Mesendoderm (in vitro differentiated cells): ENCODE measurements at regions not wholly inside any gene's neighbourhood (a gene's known extent, or its start where the extent isn't known, plus 50 kb on each side); places are given as distances from the start of the nearest gene placed in this dataset.
"Not testable (repeated sequence)": the region's sequence is repeated elsewhere in the genome, so short reads cannot be mapped to it uniquely, and the experiment has no call there.

Source experiments
- DNase-seq: peaks from one replicate; pipeline ENCODE4 v3.0.0; 2013
- H2AK5ac ChIP-seq: 2 replicates; pipeline ENCODE4 v1.6.1; 2013; ENCODE audit warnings: low read length, inconsistent platforms
- H2BK120ac ChIP-seq: 2 replicates; pipeline ENCODE4 v1.6.1; 2013; ENCODE audit warnings: low read depth, mild to moderate bottlenecking, low read length, moderate library complexity, mixed read lengths
- H2BK15ac ChIP-seq: replicated peaks from 2 replicates; pipeline ENCODE4 v1.6.1; 2013; ENCODE audit warnings: low read depth, mild to moderate bottlenecking, moderate library complexity
- H2BK5ac ChIP-seq: 2 replicates; pipeline ENCODE4 v1.6.1; 2013; ENCODE audit warnings: low read length, inconsistent platforms
- H3K18ac ChIP-seq: 2 replicates; pipeline ENCODE4 v1.6.1; 2013; ENCODE audit warnings: mild to moderate bottlenecking, low read length, mixed read lengths
- H3K23ac ChIP-seq: one replicate; pipeline ENCODE4 v1.6.1; 2013; ENCODE audit warnings: low read length
- H3K27ac ChIP-seq: 2 replicates; pipeline ENCODE4 v1.5.1; 2013; ENCODE audit warnings: low read depth, mild to moderate bottlenecking, inconsistent platforms, low read length, moderate library complexity
- H3K27me3 ChIP-seq: 2 replicates; pipeline ENCODE4 v1.6.1; 2013; ENCODE audit warnings: low read length, control low read depth, mild to moderate bottlenecking, inconsistent platforms; ENCODE audit not compliant: insufficient read depth, poor library complexity
- H3K36me3 ChIP-seq: 2 replicates; pipeline ENCODE4 v1.6.1; 2013; ENCODE audit warnings: low read length, inconsistent platforms; ENCODE audit not compliant: control insufficient read depth, insufficient read depth
- H3K4ac ChIP-seq: one replicate; pipeline ENCODE4 v1.6.1; 2013; ENCODE audit warnings: low read depth, mild to moderate bottlenecking, low read length, moderate library complexity
- H3K4me1 ChIP-seq: 2 replicates; pipeline ENCODE4 v1.6.1; 2013; ENCODE audit warnings: low read depth, low read length, inconsistent platforms; ENCODE audit not compliant: control insufficient read depth
- H3K4me2 ChIP-seq: 2 replicates; pipeline ENCODE4 v1.6.1; 2013; ENCODE audit warnings: low read length
- H3K4me3 ChIP-seq: 2 replicates; pipeline ENCODE4 v1.5.1; 2013; ENCODE audit warnings: mild to moderate bottlenecking, low read length
- H3K56ac ChIP-seq: one replicate; pipeline ENCODE4 v1.6.1; 2013; ENCODE audit warnings: low read length
- H3K79me1 ChIP-seq: 2 replicates; pipeline ENCODE4 v1.6.1; 2013; ENCODE audit warnings: low read length, inconsistent platforms
- H3K79me2 ChIP-seq: 2 replicates; pipeline ENCODE4 v1.6.1; 2013; ENCODE audit warnings: mild to moderate bottlenecking, low read length; ENCODE audit not compliant: control insufficient read depth, insufficient read depth
- H3K9ac ChIP-seq: 2 replicates; pipeline ENCODE4 v1.6.1; 2013; ENCODE audit warnings: low read length, inconsistent platforms
- H4K5ac ChIP-seq: one replicate; pipeline ENCODE4 v1.6.1; 2013; ENCODE audit warnings: low read length
- H4K8ac ChIP-seq: one replicate; pipeline ENCODE4 v1.6.1; 2013; ENCODE audit warnings: low read depth, mild to moderate bottlenecking, control low read depth, low read length, moderate library complexity
- WGBS: extraction: QIAGEN DNeasy Blood & Tissue Kit; methylation state at CpG from one replicate; pipeline ENCODE4 v1.1.7; 2013; ENCODE audit warnings: low lambda C conversion rate, missing lambda C conversion rate; ENCODE audit not compliant: insufficient coverage; ENCODE audit errors: extremely low coverage; 5-methylcytosine and 5-hydroxymethylcytosine counted together

- no peak overlapping the region for H3K56ac ChIP-seq
- H3K18ac ChIP-seq: no peak overlapping the region
- no peak overlapping the region for H3K27ac ChIP-seq
- no peak overlapping the region for H3K4me2 ChIP-seq
- no peaks in the 10 kb centered on the region for H3K79me2 ChIP-seq
- WGBS: no CpG with 5 or more reads among the region's 4 CpGs
- H3K36me3 ChIP-seq: no peaks in the 10 kb centered on the region
- no peaks in the 10 kb centered on the region for H3K4me1 ChIP-seq
- H3K79me1 ChIP-seq: no peaks in the 10 kb centered on the region
- H4K8ac ChIP-seq: no peak overlapping the region
- DNase-seq: no peak
- no peak overlapping the region for H2BK120ac ChIP-seq
- H3K4ac ChIP-seq: no peak overlapping the region
- H2AK5ac ChIP-seq: no peak overlapping the region
- no peak overlapping the region for H3K23ac ChIP-seq
- no peak overlapping the region for H3K4me3 ChIP-seq
- H2BK5ac ChIP-seq: no peak overlapping the region
- no peak overlapping the region for H2BK15ac ChIP-seq
- no peak overlapping the region for H3K9ac ChIP-seq
- H4K5ac ChIP-seq: no peak overlapping the region
- no peaks in the 10 kb centered on the region for H3K27me3 ChIP-seq
These were observed 148.9 kb upstream of the MEX3C start for GRCh38 chr18:51346404-51346803.

DNA sequence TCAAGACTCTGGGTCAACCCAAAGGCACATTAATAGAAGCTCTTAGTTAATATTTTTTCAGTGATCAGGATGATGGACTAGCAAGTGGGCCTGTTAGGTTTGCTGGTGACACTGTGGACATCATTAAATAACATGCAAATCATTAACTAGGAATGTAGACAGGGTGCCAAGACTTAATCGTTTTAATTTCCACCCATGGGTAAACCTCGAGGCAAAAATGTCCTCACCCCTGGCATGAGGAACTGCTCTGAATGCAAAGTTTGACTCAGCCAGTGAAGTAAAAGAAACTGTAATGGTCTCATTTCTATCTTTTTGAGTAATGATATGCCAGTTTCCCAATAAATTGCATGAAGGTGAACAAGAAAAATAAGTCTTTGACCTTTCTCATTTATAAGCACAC lies 152.6 kb upstream of the MEX3C start:
- H3K27ac ChIP-seq: no peak overlapping the region
- H3K4ac ChIP-seq: no peak overlapping the region
- no peak overlapping the region for H2AK5ac ChIP-seq
- H3K4me1 ChIP-seq: no peaks in the 10 kb centered on the region
- H3K79me2 ChIP-seq: no peaks in the 10 kb centered on the region
- H3K9ac ChIP-seq: no peak overlapping the region
- H3K36me3 ChIP-seq: no peaks in the 10 kb centered on the region
- no peak overlapping the region for H3K18ac ChIP-seq
- no peak overlapping the region for H4K8ac ChIP-seq
- no peaks in the 10 kb centered on the region for H3K79me1 ChIP-seq
- no peak overlapping the region for H3K23ac ChIP-seq
- no peak overlapping the region for H4K5ac ChIP-seq
- H3K27me3 ChIP-seq: no peaks in the 10 kb centered on the region
- H3K4me3 ChIP-seq: no peak overlapping the region
- WGBS: no CpG with 5 or more reads among the region's 2 CpGs
- no peak overlapping the region for H3K4me2 ChIP-seq
- H2BK15ac ChIP-seq: no peak overlapping the region
- H2BK120ac ChIP-seq: no peak overlapping the region
- no peak overlapping the region for H2BK5ac ChIP-seq
- H3K56ac ChIP-seq: no peak overlapping the region
- no peak for DNase-seq

DNA sequence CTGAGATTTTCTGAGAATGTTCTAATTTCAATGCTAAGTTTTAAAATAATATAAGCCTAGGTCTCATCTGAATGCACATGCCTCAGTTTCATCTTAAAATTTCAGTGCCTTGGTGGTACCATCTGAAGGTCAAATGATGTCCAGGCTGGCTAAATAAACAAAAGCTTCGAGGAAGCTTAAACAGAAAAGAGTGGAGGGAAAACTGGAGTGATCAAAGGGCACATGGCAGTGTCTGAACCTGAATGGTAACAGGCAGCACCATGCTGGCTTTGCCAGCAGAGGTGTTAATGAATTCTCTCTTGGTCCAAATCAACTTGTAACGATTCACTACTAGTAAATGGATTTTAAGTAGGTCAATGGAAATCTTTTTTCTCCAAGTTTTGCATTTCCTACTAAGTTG lies 158.4 kb upstream of the MEX3C start:
- Histone ChIP-seq H3K4me1 (no peaks in the 10 kb centered on the region), H2BK120ac (no peak overlapping the region), H3K36me3 (no peaks in the 10 kb centered on the region), H3K4ac (no peak overlapping the region), H2AK5ac (no peak overlapping the region), H3K9ac (no peak overlapping the region), H4K8ac (no peak overlapping the region), H3K79me2 (no peaks in the 10 kb centered on the region), H3K23ac (no peak overlapping the region), H3K56ac (no peak overlapping the region), H2BK15ac (no peak overlapping the region), H3K27ac (no peak overlapping the region), H3K18ac (no peak overlapping the region), H2BK5ac (no peak overlapping the region), H3K79me1 (no peaks in the 10 kb centered on the region), H4K5ac (no peak overlapping the region), H3K27me3 (no peaks in the 10 kb centered on the region), H3K4me3 (no peak overlapping the region), H3K4me2 (no peak overlapping the region)
- peak; percentile 19 for DNase-seq
- WGBS: no CpG with 5 or more reads among the region's 2 CpGs

GRCh38 chr18:51360301-51360700 lies 162.8 kb upstream of the MEX3C start:
- not testable (repeated sequence) for H3K4ac ChIP-seq, H2AK5ac ChIP-seq, H3K4me2 ChIP-seq, H3K36me3 ChIP-seq, DNase-seq, H2BK120ac ChIP-seq, H3K27ac ChIP-seq, H2BK5ac ChIP-seq, H3K9ac ChIP-seq, H3K23ac ChIP-seq, H4K5ac ChIP-seq, H4K8ac ChIP-seq, H3K27me3 ChIP-seq, H3K18ac ChIP-seq, H3K79me1 ChIP-seq, H2BK15ac ChIP-seq, H3K4me1 ChIP-seq, H3K79me2 ChIP-seq, H3K4me3 ChIP-seq, H3K56ac ChIP-seq
- WGBS: no CpG with 5 or more reads among the region's 10 CpGs

- Histone ChIP-seq H3K9ac (no peak overlapping the region), H3K27ac (no peak overlapping the region), H3K18ac (peak overlapping the region; percentile 51), H3K4ac (no peak overlapping the region), H3K4me2 (no peak overlapping the region), H3K27me3 (no peaks in the 10 kb centered on the region), H3K79me1 (no peaks in the 10 kb centered on the region), H4K8ac (no peak overlapping the region), H2BK120ac (no peak overlapping the region), H2BK5ac (no peak overlapping the region), H3K23ac (no peak overlapping the region), H3K4me1 (no peaks in the 10 kb centered on the region), H3K79me2 (no peaks in the 10 kb centered on the region), H3K56ac (no peak overlapping the region), H3K4me3 (no peak overlapping the region), H2BK15ac (no peak overlapping the region), H3K36me3 (no peaks in the 10 kb centered on the region), H4K5ac (no peak overlapping the region), H2AK5ac (no peak overlapping the region)
- WGBS: no CpG with 5 or more reads among the region's 6 CpGs
- no peak for DNase-seq
These were observed 163.8 kb upstream of the MEX3C start for GRCh38 chr18:51361130-51361860.

GRCh38 chr18:51363384-51363783 lies 165.9 kb upstream of the MEX3C start:
- DNase-seq: no peak
- Histone ChIP-seq H4K5ac (no peak overlapping the region), H4K8ac (no peak overlapping the region), H3K4me2 (no peak overlapping the region), H2BK15ac (no peak overlapping the region), H3K79me2 (no peaks in the 10 kb centered on the region), H2BK120ac (no peak overlapping the region), H2BK5ac (no peak overlapping the region), H3K4ac (no peak overlapping the region), H3K27ac (no peak overlapping the region), H3K4me3 (no peak overlapping the region), H3K79me1 (no peaks in the 10 kb centered on the region), H2AK5ac (no peak overlapping the region), H3K9ac (no peak overlapping the region), H3K4me1 (no peaks in the 10 kb centered on the region), H3K27me3 (no peaks in the 10 kb centered on the region), H3K56ac (no peak overlapping the region), H3K36me3 (no peaks in the 10 kb centered on the region), H3K18ac (no peak overlapping the region), H3K23ac (no peak overlapping the region)
- no CpG with 5 or more reads among the region's 1 CpG for WGBS
